GM12878 (cell line): ENCODE measurements at regions not wholly inside any gene's neighbourhood (a gene's known extent, or its start where the extent isn't known, plus 50 kb on each side); places are given as distances from the start of the nearest gene placed in this dataset.

ENCODE experiments used
- CREB1 ChIP-seq: IDR thresholded peaks from 2 replicates; pipeline ENCODE4 v1.6.1; 2012; ENCODE audit warnings: low read depth, mild to moderate bottlenecking, inconsistent platforms
- CTCF ChIP-seq, 3 experiments: IDR thresholded peaks in 2 of 3; conservative IDR thresholded peaks in 1 of 3; 2 replicates each; pipeline ENCODE4 v1.5.1; 2011; ENCODE audit warnings: low read depth in 3 of 3, low read length in 3 of 3, mild to moderate bottlenecking in 3 of 3, control low read depth in 2 of 3, moderate library complexity in 2 of 3, inconsistent platforms in 1 of 3, mixed read lengths in 1 of 3; ENCODE audit not compliant: control insufficient read depth in 2 of 3, insufficient read depth in 1 of 3; ENCODE audit errors: extremely low read depth in 1 of 3
- E2F4 ChIP-seq: IDR thresholded peaks from 2 replicates; pipeline ENCODE4 v1.6.1; 2012; ENCODE audit warnings: low read depth, low read length, improper control_type of control experiment
- MXI1 ChIP-seq: fragments of 150-350 bp; IDR thresholded peaks from 2 replicates; pipeline ENCODE4 v1.6.1; 2011; ENCODE audit warnings: low read depth, mild to moderate bottlenecking, inconsistent platforms, low read length, improper control_type of control experiment
- NFYA ChIP-seq: IDR thresholded peaks from 2 replicates; pipeline ENCODE4 v1.6.1; 2011; ENCODE audit warnings: low read depth, mild to moderate bottlenecking, low read length, improper control_type of control experiment, borderline replicate concordance
- POLR2AphosphoS2 ChIP-seq: IDR thresholded peaks from 2 replicates; pipeline ENCODE4 v1.6.1; 2011; ENCODE audit warnings: low read depth, mild to moderate bottlenecking, low read length, improper control_type of control experiment, moderate library complexity
- RAD21 ChIP-seq: IDR thresholded peaks from 2 replicates; pipeline ENCODE4 v1.6.1; 2011; ENCODE audit warnings: mild to moderate bottlenecking, low read depth, low read length, moderate library complexity; ENCODE audit not compliant: insufficient read depth
- RBBP5 ChIP-seq: fragments of 200-600 bp; sonication (generic); conservative IDR thresholded peaks from 2 replicates; pipeline ENCODE4 v1.6.1; 2016
- REST ChIP-seq: IDR thresholded peaks from 2 replicates; pipeline ENCODE4 v1.6.1; 2012; ENCODE audit warnings: mild to moderate bottlenecking, low read depth, low read length
- RFX5 ChIP-seq: IDR thresholded peaks from 2 replicates; pipeline ENCODE4 v1.6.1; 2011; ENCODE audit warnings: low read depth, low read length, improper control_type of control experiment
- SMC3 ChIP-seq: IDR thresholded peaks from 2 replicates; pipeline ENCODE4 v1.6.1; 2011; ENCODE audit warnings: low read length, improper control_type of control experiment, borderline replicate concordance
- TCF7 ChIP-seq: IDR thresholded peaks from 2 replicates; pipeline ENCODE4 v1.6.1; 2014; ENCODE audit warnings: antibody characterized with exemption, borderline replicate concordance
- USF1 ChIP-seq: IDR thresholded peaks from 2 replicates; pipeline ENCODE4 v1.6.1; 2011; ENCODE audit warnings: borderline replicate concordance, low read depth, mild to moderate bottlenecking, moderate library complexity, mixed read lengths, low read length; ENCODE audit not compliant: insufficient read depth; ENCODE audit errors: extremely low read length

- TF ChIP-seq RFX5 (no peak), POLR2AphosphoS2 (no peak), REST (no peak), CTCF (IDR thresholded peaks at IDR 0.05 in 2 of 3, conservative IDR thresholded peaks at IDR 0.05 in 1 of 3; ENCODE audit: control insufficient read depth in 2 of 3, extremely low read depth in 1 of 3, insufficient read depth in 1 of 3, low read depth in 3 of 3, low read length in 3 of 3) (no peak), SMC3 (no peak), NFYA (no peak), MXI1 (no peak), E2F4 (no peak), CREB1 (no peak), TCF7 (no peak), RAD21 (no peak), RBBP5 (no peak), USF1 (no peak)
These were observed 858.7 kb downstream of the TYW1 start for GRCh38 chr7:67855322-67855721.
